ENCODE measurements at regions not wholly inside any gene's neighbourhood (a gene's known extent, or its start where the extent isn't known, plus 50 kb on each side); places are given as distances from the start of the nearest gene placed in this dataset.

- no peak for TF ChIP-seq TMF1 (CRISPR knock-in tag; IDR thresholded peaks at IDR 0.05; ENCODE audit: low read depth)
- no peak for TF ChIP-seq POLR2AphosphoS5 (IDR thresholded peaks at IDR 0.05; ENCODE audit: low read depth, low read length)
- TF ChIP-seq EZH2 (conservative IDR thresholded peaks at IDR 0.05; ENCODE audit: low read depth, low read length) = no peak
- TF ChIP-seq PRDM10 (CRISPR knock-in tag; IDR thresholded peaks at IDR 0.05; ENCODE audit: low read depth) = no peak
- no peak for TF ChIP-seq JUND (CRISPR knock-in tag; IDR thresholded peaks at IDR 0.05)
Measured at GRCh38 chr9:93898502-93899426, 56.4 kb downstream of the BARX1 start.

All from HepG2 (cell line).